Activated T-cell treated with anti-CD3 and anti-CD28 coated beads, Interleukin-2, amount 50 U/mL, for 1 hour (primary cell): ENCODE measurements at regions not wholly inside any gene's neighbourhood (a gene's known extent, or its start where the extent isn't known, plus 50 kb on each side); places are given as distances from the start of the nearest gene placed in this dataset.
"Not testable (repeated sequence)": the region's sequence is repeated elsewhere in the genome, so short reads cannot be mapped to it uniquely, and the experiment has no call there.

Experiments
- DNase-seq: peaks from one replicate; pipeline ENCODE4 v3.0.0-alpha.2; 2020

- no peak for DNase-seq
Observed at GRCh38 chr14:53380867-53381225, 227.7 kb upstream of the DDHD1 start.

DNA sequence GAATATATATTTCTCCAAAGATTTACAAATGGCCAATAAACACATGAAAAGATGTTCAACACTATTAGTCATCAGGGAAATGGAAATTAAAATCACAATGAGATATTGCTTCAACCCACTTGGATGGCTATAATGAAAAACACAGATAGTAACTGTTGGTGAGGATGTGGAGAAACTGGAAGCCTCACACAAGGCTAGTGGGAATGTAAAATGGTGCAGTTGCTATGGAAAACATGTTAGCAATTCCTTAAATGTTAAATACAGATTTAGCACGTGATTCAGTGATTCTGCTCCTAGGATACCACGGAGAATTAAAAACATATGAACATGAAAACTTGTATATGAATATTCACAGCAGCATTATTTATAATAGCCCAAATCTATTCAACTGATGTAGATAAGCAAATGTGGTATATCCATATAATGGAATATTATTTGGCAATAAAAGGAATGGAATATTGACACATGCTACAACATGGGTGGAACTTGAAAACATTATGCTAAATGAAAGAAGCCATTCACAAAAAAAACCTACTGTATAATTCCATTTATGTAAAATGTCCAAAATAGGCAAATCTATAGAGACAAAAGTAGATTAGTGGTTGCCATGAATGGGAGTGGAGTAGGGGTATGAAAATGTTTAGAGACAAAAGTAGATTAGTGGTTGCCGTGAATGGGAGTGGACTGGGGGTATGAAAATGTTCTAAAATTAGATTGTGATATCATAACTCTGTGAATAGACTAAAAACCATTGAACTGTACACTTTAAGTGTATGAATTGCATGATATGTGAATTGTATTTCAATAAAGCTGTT, 227.1 kb upstream of the DDHD1 start:
- no peak for DNase-seq

DNA sequence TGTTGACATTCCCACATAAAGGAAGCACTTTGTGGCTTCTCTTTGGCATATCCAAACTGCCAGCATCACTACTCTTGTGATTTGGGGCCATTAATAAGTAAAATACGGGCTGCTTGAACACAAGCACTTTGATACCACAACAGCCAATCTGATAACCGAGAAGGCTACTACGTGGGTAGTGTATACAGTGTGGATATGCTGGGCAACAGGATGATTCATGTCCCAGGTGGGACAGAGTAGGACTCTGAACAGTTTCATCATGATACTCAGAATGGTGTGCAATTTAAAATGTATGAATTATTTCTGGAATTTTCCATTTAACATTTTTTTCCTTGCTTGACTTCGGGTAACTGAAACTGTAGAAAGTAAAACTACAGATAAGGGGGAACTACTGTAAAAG, 225.0 kb upstream of the DDHD1 start:
- no peak for DNase-seq

GRCh38 chr14:53376064-53376463, 222.9 kb upstream of the DDHD1 start:
- no peak for DNase-seq

DNA sequence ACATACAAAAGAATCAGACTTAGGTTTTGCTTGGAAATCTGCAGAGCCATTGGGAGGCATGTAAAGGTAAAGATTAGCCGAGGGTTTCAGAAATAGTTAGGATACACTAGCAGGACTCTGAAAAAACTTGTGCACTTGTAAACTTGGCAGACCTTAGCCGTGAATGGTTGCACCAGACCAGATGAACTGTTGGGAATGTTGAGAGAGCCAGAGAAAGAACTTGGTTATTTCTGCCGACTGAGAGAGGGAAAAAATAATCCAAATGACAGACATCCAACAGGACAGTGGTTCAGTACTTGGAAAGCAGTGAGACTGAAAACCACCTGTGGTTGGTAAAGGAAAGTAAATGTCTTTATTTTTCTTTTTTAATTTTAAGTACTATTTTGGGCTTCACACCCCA, 222.5 kb upstream of the DDHD1 start:
- DNase-seq, result no peak

- no peak for DNase-seq
Observed at GRCh38 chr14:53368711-53369201, 215.6 kb upstream of the DDHD1 start.

DNA sequence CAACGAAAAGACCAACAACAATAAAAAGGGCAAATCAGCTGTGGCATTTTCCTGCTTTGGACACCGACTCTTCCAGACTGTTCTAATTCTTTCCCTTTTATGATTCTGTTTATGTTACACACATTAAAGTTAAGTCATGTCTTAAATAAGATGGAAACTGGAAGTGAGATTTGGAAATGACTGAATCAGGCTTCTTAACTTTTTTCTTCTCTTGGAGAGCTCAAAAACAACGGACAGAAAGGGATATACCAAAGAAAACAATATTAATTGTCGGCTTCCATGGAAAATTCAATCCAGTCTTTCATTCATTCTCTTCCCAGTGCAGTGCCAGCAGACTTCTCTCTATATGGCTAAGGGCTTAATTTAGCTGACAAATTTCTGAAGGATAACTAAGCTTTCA, 214.9 kb upstream of the DDHD1 start:
- no peak for DNase-seq

- DNase-seq, result no peak
Observed at GRCh38 chr14:53367644-53368026, 214.5 kb upstream of the DDHD1 start.

DNA sequence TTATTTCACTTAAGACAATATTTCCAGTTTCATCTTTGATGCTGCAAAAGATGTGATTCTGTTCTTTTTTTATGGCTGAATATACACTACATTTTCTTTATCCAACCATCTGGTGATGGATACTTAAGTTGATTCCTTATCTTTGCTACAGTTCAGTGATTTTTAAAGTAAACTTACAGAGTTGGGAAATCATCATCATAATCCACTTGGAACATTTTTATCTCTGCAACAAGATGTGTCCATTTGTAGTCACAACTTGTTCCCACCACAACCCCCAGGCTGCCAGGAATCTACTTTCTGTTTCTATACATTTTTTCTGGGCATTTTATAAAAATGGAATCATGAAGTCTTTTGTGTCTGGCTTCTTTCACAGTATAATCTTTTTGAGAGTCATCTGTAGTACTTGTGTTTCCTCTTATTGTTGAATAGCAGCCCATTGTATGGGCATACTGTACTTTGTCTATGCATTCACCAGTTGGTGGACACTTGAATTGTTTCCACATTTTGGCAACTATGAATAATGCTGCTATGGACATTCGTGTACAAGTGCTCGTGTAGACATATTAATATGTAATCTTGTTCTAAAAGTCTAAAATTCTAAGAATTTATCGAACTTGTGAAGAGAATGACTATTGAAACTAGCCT, 212.5 kb upstream of the DDHD1 start:
- DNase-seq, result no peak

GRCh38 chr14:53362916-53363315, 209.8 kb upstream of the DDHD1 start:
- DNase-seq, result not testable (repeated sequence)

DNA sequence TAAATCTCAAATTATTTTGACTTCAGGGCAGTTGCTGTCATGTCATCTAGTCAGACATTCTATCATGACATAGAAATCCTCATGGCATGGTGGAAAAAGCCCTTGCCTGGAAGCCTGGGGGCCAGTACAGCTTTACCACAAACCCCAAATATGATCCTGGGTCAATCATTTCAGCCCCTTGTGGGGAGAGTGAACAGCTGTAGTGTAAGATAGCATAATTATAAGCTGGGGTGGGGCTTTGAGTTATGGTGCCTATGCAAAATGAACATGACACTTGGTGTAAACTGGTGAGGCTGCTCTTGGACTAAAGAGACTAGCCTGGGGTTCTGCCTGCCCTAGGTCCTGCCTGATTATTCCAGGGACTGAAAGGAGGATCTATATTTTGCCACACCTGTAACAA, 207.7 kb upstream of the DDHD1 start:
- no peak for DNase-seq

- no peak for DNase-seq
Observed at GRCh38 chr14:53358166-53358565, 205.0 kb upstream of the DDHD1 start.

DNA sequence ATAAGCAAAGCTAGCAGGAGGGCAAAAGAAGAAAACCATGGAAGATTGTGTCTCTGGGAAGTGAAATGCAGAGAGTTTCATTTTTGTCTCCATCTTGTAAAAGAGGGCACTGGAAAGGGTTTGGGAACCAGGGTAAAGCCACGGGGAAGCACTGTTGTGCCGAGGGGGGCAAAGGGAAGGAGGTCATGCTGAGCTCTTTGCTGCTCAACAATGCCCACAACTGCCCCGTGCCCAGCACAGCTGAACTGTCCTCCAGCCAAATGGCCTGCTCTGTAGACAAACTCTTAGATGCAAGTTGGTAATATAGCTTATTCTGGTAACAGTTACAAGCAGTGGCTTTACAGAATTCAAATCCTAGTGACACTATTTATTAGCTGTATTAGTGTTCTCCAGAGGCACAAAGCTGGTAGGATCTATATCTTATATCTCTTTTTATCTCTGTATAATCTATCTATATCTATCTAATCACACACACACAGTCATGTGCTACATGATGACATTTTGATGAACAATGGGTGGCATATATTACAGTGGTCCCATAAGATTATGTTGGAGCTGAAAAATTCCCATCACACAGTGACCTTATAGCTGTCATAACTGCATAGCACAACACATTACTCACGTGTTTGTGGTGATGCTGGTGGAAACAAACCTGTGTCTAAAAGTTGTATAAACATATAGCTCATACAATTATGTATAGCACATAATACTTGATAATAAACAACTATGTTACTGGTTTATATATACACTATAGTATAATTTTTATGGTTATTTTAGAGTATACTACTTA, 203.4 kb upstream of the DDHD1 start:
- no peak for DNase-seq

GRCh38 chr14:53355581-53356112, 202.5 kb upstream of the DDHD1 start:
- no peak for DNase-seq

DNA sequence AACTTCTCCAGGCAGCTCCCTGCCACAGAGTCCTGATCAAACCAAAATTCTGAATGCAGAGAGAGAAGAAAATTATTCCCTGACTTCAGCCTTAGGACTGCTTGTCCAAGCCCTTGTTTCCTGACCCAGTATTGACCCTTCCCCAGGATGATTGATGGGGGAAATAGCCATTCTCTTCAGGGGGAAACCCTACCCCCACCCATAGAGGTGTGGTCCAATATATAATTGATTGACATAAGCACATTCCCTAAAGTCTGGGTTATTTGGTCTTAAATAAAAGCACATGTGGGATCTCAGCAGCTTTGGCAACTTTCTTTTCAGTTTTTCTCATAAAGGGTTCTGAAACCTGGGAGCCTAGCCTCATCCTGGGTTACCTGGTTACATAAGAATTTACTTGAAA, 201.2 kb upstream of the DDHD1 start:
- no peak for DNase-seq

DNA sequence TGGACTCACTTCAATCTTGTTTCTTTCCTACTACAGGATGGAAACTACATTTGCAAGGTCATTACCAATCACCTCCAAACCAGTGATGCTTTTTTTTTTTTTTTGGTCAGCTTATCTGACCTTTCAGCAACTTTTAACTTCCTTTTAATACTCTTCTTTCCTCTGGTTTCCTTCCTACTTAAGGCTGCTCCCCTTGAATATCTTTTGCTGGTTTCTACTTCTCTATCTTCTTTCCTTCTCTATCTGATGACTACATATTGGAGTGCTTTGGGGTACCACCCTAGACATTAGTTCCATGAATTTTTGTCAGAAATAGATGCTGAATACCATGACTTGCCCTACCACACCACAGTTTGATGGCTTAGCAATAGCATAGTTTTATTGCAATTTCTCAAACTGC, 197.7 kb upstream of the DDHD1 start:
- no peak for DNase-seq

- no peak for DNase-seq
Observed at GRCh38 chr14:53350429-53350828, 197.3 kb upstream of the DDHD1 start.

DNA sequence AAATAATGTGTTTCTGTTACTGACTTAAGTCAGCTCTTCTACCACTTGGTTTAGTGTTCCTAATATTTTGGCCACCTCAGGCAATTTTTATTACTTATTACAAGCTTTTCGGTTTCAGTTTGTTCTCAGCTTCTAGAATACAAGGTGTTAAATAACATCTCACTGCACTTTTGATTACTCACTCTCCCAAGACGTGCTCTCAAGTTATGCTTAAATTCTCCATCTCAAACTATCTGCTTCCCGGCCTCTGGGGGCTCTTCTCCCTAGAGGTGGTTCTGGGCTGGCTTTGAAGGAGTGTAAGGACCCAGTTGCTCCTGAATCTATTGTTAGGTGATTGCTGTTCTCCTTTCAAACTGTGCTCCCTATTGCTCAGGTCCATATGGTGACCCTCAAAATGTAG, 193.9 kb upstream of the DDHD1 start:
- DNase-seq, result no peak

DNA sequence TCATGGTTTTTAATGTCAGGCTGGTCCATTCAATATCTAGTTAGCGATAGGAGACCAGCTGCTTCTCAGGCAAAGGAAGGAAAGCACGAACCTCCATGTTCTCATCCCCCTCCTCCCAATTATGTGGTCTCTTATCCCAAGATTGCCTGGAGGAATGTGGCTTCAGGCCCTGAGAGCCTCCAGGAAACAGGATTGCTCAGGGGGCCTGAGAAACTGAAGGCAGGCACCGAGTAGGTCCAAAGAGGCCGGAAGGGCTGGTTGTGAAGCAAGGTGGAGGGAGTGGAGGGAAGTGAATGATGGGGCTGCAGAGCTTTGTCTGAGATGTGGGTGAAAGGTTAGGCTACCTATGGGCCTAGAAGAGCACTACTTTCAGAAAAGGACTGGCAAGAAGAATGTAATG, 188.2 kb upstream of the DDHD1 start:
- DNase-seq, result no peak

DNA sequence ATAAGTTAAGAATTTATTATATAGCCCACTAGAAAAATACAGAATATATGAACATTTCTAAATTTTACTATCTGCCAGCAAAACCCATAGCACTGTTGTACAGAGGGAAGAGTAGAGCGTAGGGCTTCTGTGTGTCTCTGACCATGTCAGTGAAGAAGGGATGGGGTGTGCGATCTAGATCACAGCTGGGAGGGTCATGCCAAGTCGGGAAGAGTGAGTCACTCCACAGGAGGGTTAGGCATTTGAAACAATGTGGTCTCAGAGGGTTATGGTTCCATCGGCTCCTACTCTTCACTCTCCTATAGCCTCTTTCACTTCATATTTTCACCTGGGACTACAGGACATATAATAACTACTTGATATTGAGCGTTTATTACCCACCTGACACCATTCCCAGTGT, 185.1 kb upstream of the DDHD1 start:
- no peak for DNase-seq

GRCh38 chr14:53336729-53337128, 183.6 kb upstream of the DDHD1 start:
- DNase-seq, result no peak

DNA sequence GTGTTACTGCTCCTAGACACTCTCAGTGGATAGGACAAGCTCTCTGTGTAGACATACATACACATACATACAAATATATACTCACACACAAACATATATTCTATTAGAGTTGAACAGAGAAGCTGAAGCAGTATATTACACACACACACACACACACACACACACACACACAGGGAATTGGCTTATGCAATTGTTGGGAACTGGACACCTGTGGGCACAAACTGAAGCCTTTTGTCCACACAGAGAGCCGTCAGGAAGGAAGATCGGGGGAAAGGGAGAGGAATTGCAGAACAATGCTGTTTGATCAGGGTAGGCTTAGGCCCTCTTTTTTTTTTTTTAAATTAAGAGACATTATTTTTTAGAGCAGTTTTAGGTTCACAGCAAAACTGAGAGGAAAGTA, 180.7 kb upstream of the DDHD1 start:
- no peak for DNase-seq

- DNase-seq, result no peak
Observed at GRCh38 chr14:53331921-53332320, 178.8 kb upstream of the DDHD1 start.

- no peak for DNase-seq
Observed at GRCh38 chr14:53331247-53331646, 178.1 kb upstream of the DDHD1 start.
